ENCODE measurements at regions not wholly inside any gene's neighbourhood (a gene's known extent, or its start where the extent isn't known, plus 50 kb on each side); places are given as distances from the start of the nearest gene placed in this dataset.

DNA sequence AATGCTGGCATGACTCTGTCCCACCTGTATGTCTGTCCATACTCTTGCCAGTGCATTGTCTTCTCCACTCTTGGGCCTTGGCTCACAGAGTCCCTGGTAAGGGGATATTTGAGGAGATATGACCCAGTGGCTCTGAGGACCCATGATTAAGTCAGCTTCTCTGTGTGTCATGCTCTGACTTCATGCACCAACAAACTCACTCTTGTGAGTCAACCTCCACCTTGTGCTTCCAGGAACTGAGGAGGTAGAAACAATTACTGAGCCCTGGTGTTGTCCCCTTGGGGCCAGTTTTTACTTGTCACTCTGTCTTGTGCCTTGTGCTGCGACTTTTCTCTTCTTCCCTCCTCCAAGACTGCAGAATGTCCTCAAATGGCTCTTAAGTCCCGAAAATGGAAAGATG, 127.1 kb downstream of the ABHD5 start:
- H3K4me1 Mint-ChIP-seq = peaks cover 0 to 6% of the 10 kb centered on the region in 2 experiments; a peak in 1 of 4 replicates
- no peaks in the 10 kb centered on the region for H3K79me2 ChIP-seq (ENCODE audit: insufficient read depth, low read length)
- no peak overlapping the region for H2BK12ac ChIP-seq (ENCODE audit: insufficient read length, low read depth, low read length)
- no peak overlapping the region for H2AK5ac ChIP-seq (ENCODE audit: insufficient read length, low read length)
- H3T11ph ChIP-seq (ENCODE audit: low read length) = no peak overlapping the region
- no peak overlapping the region for H3K27ac ChIP-seq (ENCODE audit: insufficient read length, low read depth, low read length)
- no peaks in the 10 kb centered on the region for H3K79me1 ChIP-seq (ENCODE audit: insufficient read depth, low read depth, low read length, poor library complexity, severe bottlenecking)
- H3K9ac ChIP-seq (ENCODE audit: extremely low read depth, insufficient read length, low read length) = no peak overlapping the region
- H2BK15ac ChIP-seq (ENCODE audit: low read depth, low read length) = no peak overlapping the region
- H3K27me3 ChIP-seq (ENCODE audit: insufficient read depth, low read length) = no peaks in the 10 kb centered on the region
- no peak overlapping the region for H3K4ac ChIP-seq (ENCODE audit: low read depth, low read length)
- H2AFZ ChIP-seq (ENCODE audit: low read length) = no peak overlapping the region
- no peak overlapping the region for H3K27ac Mint-ChIP-seq
- WGBS (ENCODE audit: extremely low coverage, insufficient read length, low lambda C conversion rate) = no CpG with 5 or more reads among the region's 2 CpGs
- H4K91ac ChIP-seq (ENCODE audit: insufficient read length, low read depth, low read length) = no peak overlapping the region
- H2BK5ac ChIP-seq (ENCODE audit: insufficient read length, low read length) = no peak overlapping the region
- H3K4me3 Mint-ChIP-seq = no peak overlapping the region
- H2BK20ac ChIP-seq (ENCODE audit: low read depth, low read length, poor library complexity, severe bottlenecking) = no peak overlapping the region
- H3K9me3 Mint-ChIP-seq = no peaks in the 10 kb centered on the region
- H4K5ac ChIP-seq (ENCODE audit: insufficient read length, low read depth, low read length) = no peak overlapping the region
- H3K23me2 ChIP-seq (ENCODE audit: insufficient read length, low read depth, low read length, poor library complexity, severe bottlenecking) = no peaks in the 10 kb centered on the region
- H3K27me3 Mint-ChIP-seq (ENCODE audit: low read depth) = no peaks in the 10 kb centered on the region; the same call in 1 of the 2 replicates
- no peaks in the 10 kb centered on the region for H3K36me3 Mint-ChIP-seq (ENCODE audit: insufficient read depth in 1 of 3, low read depth in 3 of 3)
- DNase-seq = no peak
- H2BK120ac ChIP-seq (ENCODE audit: low read depth, low read length, poor library complexity, severe bottlenecking) = no peak overlapping the region
- no peaks in the 10 kb centered on the region for H3K4me1 ChIP-seq (ENCODE audit: insufficient read depth, low read length)
- no peak overlapping the region for H3K4me2 ChIP-seq (ENCODE audit: insufficient read depth, insufficient read length, low read length)
- H3K23ac ChIP-seq (ENCODE audit: insufficient read length, low read depth, low read length) = no peak overlapping the region
- no peak overlapping the region for H3K56ac ChIP-seq (ENCODE audit: insufficient read length, low read depth, low read length)
- no peak overlapping the region for H4K8ac ChIP-seq (replicated peaks; ENCODE audit: insufficient read length, low read depth, low read length)
- no peak for TF ChIP-seq CTCF (conservative IDR thresholded peaks at IDR 0.05)
- no peak overlapping the region for H3K14ac ChIP-seq (ENCODE audit: insufficient read depth, low read length)
- H3K9me3 ChIP-seq (ENCODE audit: control insufficient read depth, low read depth, low read length) = no peaks in the 10 kb centered on the region
- H4K20me1 ChIP-seq (ENCODE audit: control insufficient read depth, insufficient read depth, insufficient read length) = no peaks in the 10 kb centered on the region
- H3K18ac ChIP-seq (ENCODE audit: insufficient read length, low read depth, low read length) = no peak overlapping the region

Data from H9 (cell line).